Endodermal cell (in vitro differentiated cells): ENCODE measurements at regions not wholly inside any gene's neighbourhood (a gene's known extent, or its start where the extent isn't known, plus 50 kb on each side); places are given as distances from the start of the nearest gene placed in this dataset.

ENCODE experiments used
- DNase-seq: peaks from one replicate; pipeline ENCODE4 v3.0.0-alpha.2; 2017
- H3K27ac ChIP-seq: 2 replicates; pipeline ENCODE4 v1.5.1; 2013; ENCODE audit warnings: mild to moderate bottlenecking, low read depth, low read length, moderate library complexity
- H3K27me3 ChIP-seq: 2 replicates; pipeline ENCODE4 v1.6.1; 2013; ENCODE audit warnings: mild to moderate bottlenecking, low read length, moderate library complexity; ENCODE audit not compliant: insufficient read depth, control insufficient read depth, poor library complexity, severe bottlenecking
- H3K36me3 ChIP-seq: 2 replicates; pipeline ENCODE4 v1.7.0; 2013; ENCODE audit warnings: mild to moderate bottlenecking, low read length, moderate library complexity; ENCODE audit not compliant: control insufficient read depth, insufficient read depth
- H3K4me1 ChIP-seq: one replicate; pipeline ENCODE4 v1.7.0; 2013; ENCODE audit warnings: low read length; ENCODE audit not compliant: control insufficient read depth, insufficient read depth
- H3K4me3 ChIP-seq: 2 replicates; pipeline ENCODE4 v1.5.1; 2013; ENCODE audit warnings: mild to moderate bottlenecking, low read length, moderate library complexity
- H3K9ac ChIP-seq: 2 replicates; pipeline ENCODE4 v1.6.1; 2013; ENCODE audit warnings: mild to moderate bottlenecking, low read length, moderate library complexity; ENCODE audit not compliant: poor library complexity, severe bottlenecking; ENCODE audit errors: extremely low read depth
- H3K9me3 ChIP-seq: 2 replicates; pipeline ENCODE4 v1.6.1; 2013; ENCODE audit warnings: mild to moderate bottlenecking, low read length, moderate library complexity; ENCODE audit not compliant: control insufficient read depth
- H3K27ac Mint-ChIP-seq: 2 replicates; pipeline ENCODE4 v1.8.0; 2020; ENCODE audit warnings: mixed read lengths
- H3K27me3 Mint-ChIP-seq: 2 replicates; pipeline ENCODE4 v1.8.0; 2021; ENCODE audit warnings: mild to moderate bottlenecking, mixed read lengths; ENCODE audit not compliant: insufficient read depth
- H3K36me3 Mint-ChIP-seq: 2 replicates; pipeline ENCODE4 v1.8.0; 2020; ENCODE audit warnings: low read depth, mixed read lengths
- H3K4me1 Mint-ChIP-seq: 2 replicates; pipeline ENCODE4 v1.8.0; 2020; ENCODE audit warnings: mixed read lengths
- H3K4me3 Mint-ChIP-seq: 2 replicates; pipeline ENCODE4 v1.8.0; 2020; ENCODE audit warnings: mild to moderate bottlenecking, moderate library complexity, mixed read lengths
- H3K9me3 Mint-ChIP-seq: 2 replicates; pipeline ENCODE4 v1.8.0; 2020; ENCODE audit warnings: mild to moderate bottlenecking, mixed read lengths
- CTCF ChIP-seq: fragments of 200-600 bp; sonication (generic); conservative IDR thresholded peaks from 2 replicates; pipeline ENCODE4 v1.5.0; 2021; ENCODE audit warnings: antibody characterized with exemption, mild to moderate bottlenecking
- WGBS, 2 experiments: methylation state at CpG; one replicate each; pipeline versions ENCODE4 v1.1.5 to v1.1.7; 2013; ENCODE audit warnings: missing lambda C conversion rate in 2 of 2, mixed read lengths in 1 of 2; ENCODE audit not compliant: insufficient coverage in 1 of 2, insufficient read length in 1 of 2; 5-methylcytosine and 5-hydroxymethylcytosine counted together

GRCh38 chr14:71588028-71588427 is 344.2 kb upstream of the RGS6 start:
- H3K27ac Mint-ChIP-seq, result no peak overlapping the region
- 88 to 99% methylated on average over 5 to 9 of the region's 9 CpGs for WGBS, 2 experiments
- no peak for DNase-seq

GRCh38 chr14:71588576-71589215 is 343.5 kb upstream of the RGS6 start:
- no peak overlapping the region for H3K27ac ChIP-seq
- DNase-seq, result no peak
- Mint-ChIP-seq H3K36me3 (peaks cover 7% of the 10 kb centered on the region), H3K4me3 (no peak overlapping the region), H3K27ac (no peak overlapping the region), H3K9me3 (no peaks in the 10 kb centered on the region), H3K4me1 (peaks cover 17% of the 10 kb centered on the region), H3K27me3 (no peaks in the 10 kb centered on the region)
- H3K4me3 ChIP-seq, result no peak overlapping the region
- H3K4me1 ChIP-seq, result peaks cover under 1% of the 10 kb centered on the region
- H3K36me3 ChIP-seq, result peaks cover 18% of the 10 kb centered on the region
- no peaks in the 10 kb centered on the region for H3K9me3 ChIP-seq
- no peak overlapping the region for H3K9ac ChIP-seq
- no peaks in the 10 kb centered on the region for H3K27me3 ChIP-seq
- WGBS, 2 experiments, result 94 to 95% methylated on average over 8 to 10 of the region's 10 CpGs
- no peak for TF ChIP-seq CTCF

More at GRCh38 chr14:71588028-71588427, 344.2 kb upstream of the RGS6 start:
- H3K4me3 Mint-ChIP-seq, result no peak overlapping the region
- Histone ChIP-seq H3K27me3 (no peaks in the 10 kb centered on the region), H3K9me3 (no peaks in the 10 kb centered on the region), H3K36me3 (peaks cover 18% of the 10 kb centered on the region), H3K9ac (no peak overlapping the region), H3K4me3 (no peak overlapping the region), H3K4me1 (no peaks in the 10 kb centered on the region), H3K27ac (no peak overlapping the region)
- peaks cover 17% of the 10 kb centered on the region for H3K4me1 Mint-ChIP-seq
- TF ChIP-seq CTCF, result no peak
- H3K9me3 Mint-ChIP-seq, result no peaks in the 10 kb centered on the region
- H3K36me3 Mint-ChIP-seq, result peaks cover 7% of the 10 kb centered on the region
- no peaks in the 10 kb centered on the region for H3K27me3 Mint-ChIP-seq

GRCh38 chr14:71589609-71590008 is 342.6 kb upstream of the RGS6 start:
- H3K36me3 ChIP-seq, result peaks cover 18% of the 10 kb centered on the region
- TF ChIP-seq CTCF, result no peak
- no peak overlapping the region for H3K9ac ChIP-seq
- H3K27ac Mint-ChIP-seq, result no peak overlapping the region
- H3K4me1 Mint-ChIP-seq, result peaks cover 20% of the 10 kb centered on the region
- no peaks in the 10 kb centered on the region for H3K27me3 Mint-ChIP-seq
- no peaks in the 10 kb centered on the region for H3K27me3 ChIP-seq
- no peak overlapping the region for H3K4me3 Mint-ChIP-seq
- H3K9me3 ChIP-seq, result no peaks in the 10 kb centered on the region
- H3K9me3 Mint-ChIP-seq, result no peaks in the 10 kb centered on the region
- peaks cover 7% of the 10 kb centered on the region for H3K36me3 Mint-ChIP-seq
- no peak overlapping the region for H3K4me3 ChIP-seq
- H3K27ac ChIP-seq, result no peak overlapping the region
- H3K4me1 ChIP-seq, result peaks cover 5% of the 10 kb centered on the region
- WGBS, 2 experiments, result 100% methylated on average over 2 of the region's 2 CpGs; no CpG with 5 or more reads in 1 of the 2 experiments
- no peak for DNase-seq
